ENCODE measurements at regions not wholly inside any gene's neighbourhood (a gene's known extent, or its start where the extent isn't known, plus 50 kb on each side); places are given as distances from the start of the nearest gene placed in this dataset.

GRCh38 chr7:94829987-94830386 is 77.4 kb upstream of the PPP1R9A start:
- TF ChIP-seq CTCF (IDR thresholded peaks at IDR 0.05), result no peak
- Mint-ChIP-seq H3K27ac (no peak overlapping the region), H3K4me1 (no peaks in the 10 kb centered on the region), H3K9me3 (peaks cover 40% of the 10 kb centered on the region), H3K36me3 (ENCODE audit: low read depth) (no peaks in the 10 kb centered on the region), H3K4me3 (no peak overlapping the region), H3K27me3 (ENCODE audit: low read depth, poor library complexity) (no peaks in the 10 kb centered on the region)
- DNase-seq, result no peak

- Mint-ChIP-seq H3K36me3 (ENCODE audit: low read depth) (peaks cover 5% of the 10 kb centered on the region), H3K9me3 (peaks cover 38% of the 10 kb centered on the region), H3K4me1 (no peaks in the 10 kb centered on the region), H3K27ac (no peak overlapping the region), H3K27me3 (ENCODE audit: low read depth, poor library complexity) (no peaks in the 10 kb centered on the region), H3K4me3 (no peak overlapping the region)
- TF ChIP-seq CTCF (IDR thresholded peaks at IDR 0.05), result no peak
- no peak for DNase-seq
Observed at GRCh38 chr7:94832051-94832450, 75.3 kb upstream of the PPP1R9A start.

- DNase-seq, result no peak
Observed at GRCh38 chr7:94834359-94834758, 73.0 kb upstream of the PPP1R9A start.

GRCh38 chr7:94838717-94839116 is 68.7 kb upstream of the PPP1R9A start:
- DNase-seq, result no peak
- Mint-ChIP-seq H3K36me3 (ENCODE audit: low read depth) (peaks cover 15% of the 10 kb centered on the region), H3K9me3 (peaks cover 63% of the 10 kb centered on the region), H3K4me1 (no peaks in the 10 kb centered on the region), H3K27me3 (ENCODE audit: low read depth, poor library complexity) (peaks cover 2% of the 10 kb centered on the region), H3K27ac (no peak overlapping the region), H3K4me3 (no peak overlapping the region)
- TF ChIP-seq CTCF (IDR thresholded peaks at IDR 0.05), result no peak

More at GRCh38 chr7:94834359-94834758, 73.0 kb upstream of the PPP1R9A start:
- TF ChIP-seq CTCF (IDR thresholded peaks at IDR 0.05), result no peak
- H3K4me1 Mint-ChIP-seq, result no peaks in the 10 kb centered on the region
- peaks cover 56% of the 10 kb centered on the region for H3K9me3 Mint-ChIP-seq
- peaks cover 11% of the 10 kb centered on the region for H3K36me3 Mint-ChIP-seq (ENCODE audit: low read depth)
- H3K4me3 Mint-ChIP-seq, result no peak overlapping the region
- H3K27ac Mint-ChIP-seq, result no peak overlapping the region
- no peaks in the 10 kb centered on the region for H3K27me3 Mint-ChIP-seq (ENCODE audit: low read depth, poor library complexity)

GRCh38 chr7:94843553-94843952 is 63.8 kb upstream of the PPP1R9A start:
- H3K27me3 Mint-ChIP-seq (ENCODE audit: low read depth, poor library complexity), result peaks cover 2% of the 10 kb centered on the region
- no peak overlapping the region for H3K27ac Mint-ChIP-seq
- H3K36me3 Mint-ChIP-seq (ENCODE audit: low read depth), result peaks cover 22% of the 10 kb centered on the region
- no peaks in the 10 kb centered on the region for H3K4me1 Mint-ChIP-seq
- DNase-seq, result no peak
- no peak overlapping the region for H3K4me3 Mint-ChIP-seq
- no peak for TF ChIP-seq CTCF (IDR thresholded peaks at IDR 0.05)
- H3K9me3 Mint-ChIP-seq, result peaks cover 83% of the 10 kb centered on the region

GRCh38 chr7:94848531-94848930 is 58.9 kb upstream of the PPP1R9A start:
- H3K36me3 Mint-ChIP-seq (ENCODE audit: low read depth), result peaks cover 25% of the 10 kb centered on the region
- H3K4me3 Mint-ChIP-seq, result no peak overlapping the region
- H3K4me1 Mint-ChIP-seq, result no peaks in the 10 kb centered on the region
- H3K9me3 Mint-ChIP-seq, result peaks cover 67% of the 10 kb centered on the region
- no peak overlapping the region for H3K27ac Mint-ChIP-seq
- no peaks in the 10 kb centered on the region for H3K27me3 Mint-ChIP-seq (ENCODE audit: low read depth, poor library complexity)
- no peak for DNase-seq
- no peak for TF ChIP-seq CTCF (IDR thresholded peaks at IDR 0.05)

All from nephron progenitor cell (in vitro differentiated cells).